GM21529 (cell line): ENCODE measurements at regions not wholly inside any gene's neighbourhood (a gene's known extent, or its start where the extent isn't known, plus 50 kb on each side); places are given as distances from the start of the nearest gene placed in this dataset.
A peak's percentile ranks its signal among the peaks of the same experiment; 100 is the strongest.

Experiments
- ATAC-seq: cut with Tn5 transposase; IDR thresholded peaks from one replicate; pipeline ENCODE4 v1.9.1; 2021; ENCODE audit not compliant: unreplicated experiment

DNA sequence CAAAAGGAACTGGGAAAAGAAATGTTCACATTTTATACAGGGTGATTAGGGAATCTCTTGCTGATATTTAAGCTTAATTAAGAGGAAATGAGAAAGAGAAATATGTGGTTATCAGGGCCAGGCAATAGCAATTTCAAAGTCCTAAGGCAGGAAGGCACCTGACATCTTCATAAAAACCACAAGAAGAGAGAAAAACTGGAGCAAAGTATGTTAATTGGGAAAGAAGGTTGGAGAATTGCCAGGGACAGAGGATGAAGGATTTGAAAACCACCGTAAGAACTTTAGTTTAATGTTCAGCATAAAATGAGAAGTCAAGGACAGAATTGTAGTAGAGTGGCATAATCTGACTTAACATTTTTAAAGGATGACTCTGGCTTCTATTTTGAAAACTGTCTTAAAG lies 691.8 kb upstream of the NRXN1 start:
- ATAC-seq, result no peak

DNA sequence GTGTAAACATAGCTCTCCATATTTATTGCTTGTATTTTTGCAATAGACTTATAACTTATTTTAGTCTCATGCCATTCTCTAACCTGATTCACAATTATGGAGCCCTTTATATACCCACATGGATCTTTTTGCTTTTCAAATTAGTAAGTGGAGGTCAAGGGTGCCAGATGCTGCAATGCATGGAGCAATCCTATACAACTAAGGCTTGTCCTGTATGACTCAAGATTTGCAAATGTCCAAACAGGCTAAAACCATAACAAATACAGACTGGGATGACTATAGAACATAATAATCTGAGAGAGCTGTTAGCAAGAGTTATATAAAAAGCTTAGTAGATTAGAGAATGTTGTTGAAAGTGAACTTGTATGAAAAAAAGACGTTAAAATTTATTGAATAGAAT lies 690.4 kb upstream of the NRXN1 start:
- no peak for ATAC-seq

DNA sequence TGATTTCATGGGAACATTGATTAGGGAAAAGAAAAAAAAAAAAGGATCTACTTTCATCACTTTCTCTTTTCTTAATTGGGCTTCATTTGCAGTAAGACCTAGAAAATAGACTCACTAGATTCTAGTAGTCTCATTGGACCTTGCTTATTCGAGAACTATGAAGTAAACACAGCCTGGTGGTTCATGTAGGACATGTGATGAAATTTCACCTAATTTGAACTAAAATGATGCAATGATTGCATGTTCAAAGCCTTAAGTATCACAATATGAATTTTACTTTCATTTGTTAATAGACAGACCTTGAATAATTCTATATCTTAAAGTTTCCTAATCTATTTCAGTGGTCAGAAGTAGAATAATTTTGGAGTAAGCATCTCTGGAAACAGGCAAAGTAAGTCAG lies 688.9 kb upstream of the NRXN1 start:
- ATAC-seq, result no peak

DNA sequence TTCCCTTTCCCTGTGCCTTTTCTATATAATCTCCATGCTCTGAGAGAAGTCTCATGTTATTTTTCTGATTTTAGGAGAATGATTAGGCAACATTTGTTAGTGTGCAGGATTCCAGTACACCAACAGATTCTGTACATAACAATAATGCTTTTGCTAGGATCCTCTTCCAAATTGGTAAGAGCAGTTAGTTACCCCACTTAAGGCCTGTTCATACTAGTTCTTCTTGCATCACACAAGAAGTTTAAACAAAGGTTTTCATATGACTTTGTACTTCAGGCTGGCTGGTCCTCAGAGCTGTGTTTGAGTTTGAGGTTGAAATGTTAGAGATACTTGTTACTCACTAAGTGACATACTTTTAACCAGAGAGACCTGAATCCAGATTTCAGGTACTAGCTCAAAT lies 686.9 kb upstream of the NRXN1 start:
- no peak for ATAC-seq

DNA sequence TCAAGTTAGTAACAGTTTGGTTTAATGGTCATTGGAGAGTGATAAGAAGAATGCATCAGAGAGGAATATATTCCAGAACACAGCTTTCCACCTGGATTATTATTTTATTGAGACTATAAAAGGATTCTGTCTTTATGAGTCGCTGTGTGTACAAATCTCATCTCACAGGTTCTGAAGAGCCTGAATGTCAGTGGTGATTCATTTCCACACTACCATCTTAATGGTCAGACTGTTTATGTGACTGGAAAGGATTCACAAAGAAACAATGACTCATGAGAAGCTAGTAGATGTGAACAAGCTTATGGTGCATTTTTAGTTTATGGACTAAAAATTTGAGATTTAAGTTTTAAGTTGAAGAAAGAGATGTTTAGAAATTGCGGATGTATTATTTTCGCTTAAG lies 685.4 kb upstream of the NRXN1 start:
- no peak for ATAC-seq

DNA sequence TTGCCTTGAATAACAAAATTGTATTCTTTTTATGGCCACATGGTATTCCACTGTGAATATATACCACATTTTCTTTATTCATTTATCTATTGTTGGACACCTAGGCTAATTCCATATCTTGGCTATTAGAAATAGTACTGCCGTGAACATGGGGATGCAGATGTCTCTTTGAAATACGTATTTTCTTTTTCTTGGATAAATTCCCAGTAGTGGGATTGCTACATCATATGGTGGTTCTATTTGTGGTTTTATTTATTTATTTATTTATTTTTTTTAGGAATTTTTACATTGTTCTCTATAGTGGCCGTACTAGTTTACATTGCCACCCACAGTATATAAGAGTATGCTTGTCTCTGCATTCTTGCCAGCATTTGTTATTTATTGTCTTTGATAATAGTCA lies 679.8 kb upstream of the NRXN1 start:
- ATAC-seq, result no peak

DNA sequence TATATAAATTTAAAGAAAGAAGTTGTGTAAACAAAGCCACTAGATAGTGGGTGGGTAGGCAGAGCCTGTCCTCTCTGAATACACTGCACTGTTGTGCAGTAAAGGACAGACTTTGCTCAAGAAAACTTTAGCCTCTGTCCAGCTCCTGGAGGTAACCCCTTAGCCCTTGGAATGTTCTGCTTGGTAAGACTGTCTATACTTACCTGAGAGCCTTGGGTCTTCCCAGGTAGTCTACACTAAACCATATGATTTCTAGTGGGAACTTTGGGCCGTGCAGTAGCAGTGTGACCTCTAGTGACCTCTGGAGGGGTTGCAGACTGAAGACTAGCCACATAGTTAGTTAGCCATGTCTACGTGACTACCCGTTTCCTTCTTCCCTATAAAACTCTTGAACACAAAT lies 678.3 kb upstream of the NRXN1 start:
- peak; percentile 67 for ATAC-seq

DNA sequence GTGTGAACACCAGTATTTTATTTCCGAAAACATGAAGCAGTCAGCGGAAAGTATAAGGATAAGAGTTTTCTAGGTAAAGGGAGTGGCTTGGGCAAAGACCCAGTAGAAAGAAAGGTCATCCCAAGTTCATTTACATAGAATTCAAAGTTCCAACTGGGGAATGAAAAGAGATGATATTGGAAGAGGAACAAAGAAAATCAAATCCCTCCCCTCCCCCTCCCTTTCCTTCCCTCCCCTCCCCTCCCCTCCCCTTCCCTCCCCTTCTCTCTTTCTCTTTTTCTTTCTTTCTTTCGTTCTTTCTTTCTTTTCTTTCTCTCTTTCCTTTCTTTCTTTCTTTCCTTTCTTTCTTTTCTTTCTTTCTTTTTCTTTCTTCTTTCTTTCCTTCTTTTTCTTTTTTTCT lies 675.7 kb upstream of the NRXN1 start:
- ATAC-seq, result no peak

DNA sequence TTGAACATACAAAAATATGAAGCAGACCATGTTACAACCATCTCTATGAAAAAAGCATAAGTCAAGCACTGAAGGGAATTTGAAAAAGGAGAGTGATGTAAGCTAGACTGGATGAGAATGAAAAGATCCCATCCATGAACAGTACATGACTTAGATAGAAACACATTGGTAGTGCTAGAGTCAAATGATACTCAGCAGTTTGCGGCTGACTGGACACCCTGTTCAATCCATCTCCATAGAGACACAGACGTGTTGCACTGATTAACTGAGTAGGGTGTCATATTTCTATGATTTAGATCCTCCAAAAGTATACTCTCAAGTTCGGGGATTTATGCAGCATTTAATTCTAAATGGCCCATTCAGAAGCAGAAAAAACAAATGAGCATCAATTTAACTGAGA lies 674.3 kb upstream of the NRXN1 start:
- ATAC-seq, result no peak

DNA sequence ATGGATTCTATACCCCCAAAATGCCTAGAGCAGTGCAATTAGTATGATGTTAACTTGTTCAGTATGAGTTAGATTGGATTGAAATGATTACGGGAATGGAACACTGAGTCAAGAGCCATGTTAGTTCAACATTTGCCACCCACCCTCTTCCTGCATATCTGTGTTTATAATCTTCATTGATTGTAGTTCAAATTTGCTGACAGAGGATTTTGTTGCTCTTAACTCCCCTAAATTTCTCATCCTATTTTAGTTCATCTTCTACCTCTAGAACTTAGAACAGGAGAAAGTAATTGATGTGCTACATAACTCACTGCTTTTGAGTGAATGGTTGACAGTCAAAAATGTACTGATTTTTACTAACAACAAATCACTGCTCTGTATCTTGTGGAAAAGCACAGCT lies 673.5 kb upstream of the NRXN1 start:
- no peak for ATAC-seq

DNA sequence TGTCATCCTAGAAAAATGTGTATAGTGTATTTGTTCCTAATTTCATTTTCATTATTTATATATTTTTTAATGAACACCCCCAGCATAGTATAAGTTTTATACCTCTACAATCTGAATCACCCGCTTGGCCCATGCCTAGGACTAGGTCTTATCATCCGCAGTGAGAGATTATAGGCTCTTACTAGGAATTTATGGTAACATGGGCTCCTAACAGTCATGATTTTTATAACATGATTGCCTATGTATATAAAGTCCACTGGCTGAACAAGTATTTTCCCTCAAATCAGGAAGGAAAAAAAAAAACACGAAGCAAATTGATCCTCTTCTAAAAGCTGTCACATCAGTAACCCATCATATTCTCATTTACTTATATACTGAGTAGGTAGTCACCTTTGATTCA lies 666.1 kb upstream of the NRXN1 start:
- ATAC-seq, result no peak

DNA sequence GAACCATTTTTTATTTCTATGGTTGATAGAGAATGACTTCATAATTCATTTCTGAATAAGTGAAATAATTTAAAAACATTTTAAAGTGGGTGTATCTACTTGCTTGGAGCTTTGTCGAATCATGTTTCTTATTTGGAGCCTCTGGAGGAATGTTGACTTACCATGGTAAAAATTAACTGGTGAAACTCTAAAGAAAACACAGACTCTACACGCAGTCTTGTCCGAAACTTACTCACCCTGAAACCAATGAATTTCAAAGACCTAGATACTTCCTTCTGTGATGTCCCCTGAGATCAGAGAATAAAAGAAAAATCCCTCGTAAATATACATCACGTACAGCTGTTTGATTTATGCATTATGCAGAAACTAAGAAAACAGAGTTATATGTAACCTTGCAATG lies 665.2 kb upstream of the NRXN1 start:
- ATAC-seq, result no peak

DNA sequence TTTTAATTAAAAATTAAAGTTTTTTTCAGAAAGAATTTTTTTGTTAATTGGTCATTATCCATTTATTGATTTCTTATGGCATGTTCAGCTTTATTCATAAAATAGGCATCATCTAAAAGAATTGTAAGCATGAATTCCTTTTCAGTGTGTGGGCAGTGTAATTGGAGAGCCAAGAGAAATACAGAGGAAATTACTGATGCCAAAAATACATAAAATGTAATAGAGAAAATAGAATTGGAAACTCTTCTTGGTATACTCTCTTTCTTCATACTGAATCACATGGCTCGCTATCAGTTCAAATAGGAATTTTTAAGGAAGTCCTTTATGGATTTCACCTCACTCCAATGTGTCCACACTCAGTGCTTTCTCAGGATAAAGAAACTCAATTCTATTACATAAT lies 663.6 kb upstream of the NRXN1 start:
- no peak for ATAC-seq

DNA sequence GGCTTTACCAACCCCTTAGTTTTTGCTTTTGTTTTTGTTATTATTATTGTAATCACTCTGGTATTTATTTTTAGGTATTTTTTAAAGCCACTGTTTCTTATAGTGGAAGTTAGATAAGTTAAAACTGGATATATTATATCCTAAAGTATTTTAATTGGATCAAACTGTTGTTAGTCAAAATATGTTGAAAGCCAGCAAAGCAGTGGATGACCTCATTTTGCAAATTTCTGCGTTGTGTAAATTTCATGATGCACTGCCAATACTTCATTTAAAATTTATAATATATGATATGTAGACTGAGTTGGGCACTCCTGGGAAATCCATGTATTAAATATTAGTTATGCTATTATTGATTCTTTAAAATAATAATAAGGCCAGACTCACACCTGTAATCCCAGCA lies 661.7 kb upstream of the NRXN1 start:
- no peak for ATAC-seq

DNA sequence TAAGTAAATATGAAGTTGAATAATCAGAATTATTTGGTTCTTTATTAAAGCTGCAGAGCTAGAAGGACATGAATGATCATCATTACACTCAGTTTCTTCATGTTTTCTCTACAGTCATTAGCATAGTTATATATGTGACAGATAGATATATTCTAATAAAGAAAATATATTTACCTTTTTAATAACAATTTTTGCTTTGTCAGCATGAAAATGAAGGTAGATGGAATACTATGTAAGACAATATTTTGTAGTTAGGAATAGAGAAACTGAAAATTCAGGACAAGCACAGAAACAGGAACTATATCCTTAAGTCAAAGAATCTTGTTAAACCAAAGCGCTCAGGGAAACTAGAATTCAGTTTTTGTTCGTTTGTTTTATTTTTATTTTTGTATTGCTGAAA lies 649.9 kb upstream of the NRXN1 start:
- ATAC-seq, result no peak

DNA sequence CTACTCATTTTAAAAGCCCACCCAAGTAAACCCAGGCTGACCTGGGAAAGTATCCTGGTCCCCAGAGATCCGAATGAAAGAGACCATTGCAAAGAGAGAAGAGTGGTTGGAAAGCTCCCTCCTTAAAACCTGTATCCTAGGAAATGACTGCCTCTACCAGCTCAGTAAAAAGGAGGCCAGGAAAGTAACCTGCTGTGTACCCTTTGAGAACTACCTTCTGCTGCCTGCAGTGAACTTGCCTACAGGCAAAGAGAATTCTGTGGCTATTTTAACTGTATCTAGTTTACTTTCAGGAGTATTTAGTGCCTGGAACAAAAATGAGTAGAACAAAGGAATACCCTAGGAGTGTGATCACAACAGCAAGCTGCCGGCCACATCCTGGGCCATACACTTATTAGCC lies 641.7 kb upstream of the NRXN1 start:
- no peak for ATAC-seq

DNA sequence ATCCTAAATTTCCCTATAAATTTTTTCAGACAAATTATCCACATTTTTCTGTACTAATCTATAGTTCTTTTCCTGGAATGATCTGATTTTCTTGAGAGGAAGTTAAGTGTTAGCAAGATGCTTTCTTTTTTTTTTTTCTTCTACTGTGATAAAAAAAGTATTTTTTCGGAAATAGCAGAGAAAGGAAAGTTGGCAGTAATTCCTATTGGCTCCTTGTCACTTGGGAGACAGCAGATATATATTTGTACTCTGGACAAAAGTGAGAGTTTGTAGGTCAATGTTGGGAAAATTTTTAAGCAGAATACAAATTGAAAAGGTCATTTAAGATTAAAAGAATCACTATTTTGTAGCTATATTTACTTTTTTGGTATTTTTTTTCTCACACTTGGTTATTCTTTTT lies 635.7 kb upstream of the NRXN1 start:
- no peak for ATAC-seq

DNA sequence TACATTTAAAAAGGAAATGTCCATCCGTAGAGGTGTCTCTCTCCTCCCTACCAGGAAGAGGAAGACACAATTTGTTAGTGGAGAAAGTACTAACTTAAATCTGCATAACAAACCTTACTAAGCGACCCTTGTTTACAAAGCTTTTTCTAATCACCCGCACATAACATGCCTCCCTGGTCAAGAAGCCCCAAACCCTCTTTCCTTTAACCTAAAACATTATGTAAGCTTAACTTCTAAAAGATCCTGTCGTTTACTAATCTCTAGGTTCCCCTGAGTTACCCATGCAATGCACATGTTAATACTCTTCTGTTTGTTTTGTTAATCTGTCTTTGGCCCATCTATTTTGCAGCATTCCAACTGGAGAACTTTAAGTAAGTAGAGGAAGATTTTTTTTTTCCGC lies 630.3 kb upstream of the NRXN1 start:
- ATAC-seq, result no peak

DNA sequence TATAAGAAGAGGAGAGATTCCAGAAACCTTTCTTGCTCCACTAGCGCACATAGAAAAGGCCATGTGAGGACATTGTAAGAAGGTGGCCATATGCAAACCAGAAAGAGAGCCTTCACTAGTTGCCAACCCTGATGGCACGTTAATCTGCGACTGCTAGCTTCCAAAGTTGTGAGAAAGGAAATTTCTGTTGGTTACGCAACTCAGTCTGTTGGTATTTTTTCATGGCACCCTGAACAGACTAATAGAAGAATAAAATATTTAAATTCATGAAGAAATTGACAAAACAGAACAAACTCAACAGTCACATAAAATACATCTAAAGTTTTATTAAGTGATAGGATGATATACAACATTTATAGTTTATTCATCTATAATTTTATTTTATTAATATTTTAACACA lies 625.9 kb upstream of the NRXN1 start:
- ATAC-seq, result no peak

DNA sequence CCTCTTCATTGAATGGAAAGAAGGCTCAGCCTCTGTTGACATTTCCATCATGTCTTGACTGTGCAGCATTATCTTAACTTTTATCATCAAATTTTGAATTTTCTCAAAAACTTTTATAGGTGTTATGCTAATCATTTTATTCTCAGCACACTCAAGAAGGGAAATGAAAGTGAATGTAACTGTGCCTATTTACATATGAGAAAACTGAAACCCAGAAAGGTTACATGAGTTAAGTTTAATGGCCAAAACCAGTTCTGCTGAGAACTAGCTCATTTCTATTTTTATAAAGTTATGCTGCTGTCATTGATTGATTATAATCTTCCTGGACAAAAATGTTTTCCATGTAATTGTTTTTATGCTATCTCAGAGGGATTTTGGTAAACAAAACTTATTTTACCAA lies 618.8 kb upstream of the NRXN1 start:
- ATAC-seq, result peak; percentile 70

DNA sequence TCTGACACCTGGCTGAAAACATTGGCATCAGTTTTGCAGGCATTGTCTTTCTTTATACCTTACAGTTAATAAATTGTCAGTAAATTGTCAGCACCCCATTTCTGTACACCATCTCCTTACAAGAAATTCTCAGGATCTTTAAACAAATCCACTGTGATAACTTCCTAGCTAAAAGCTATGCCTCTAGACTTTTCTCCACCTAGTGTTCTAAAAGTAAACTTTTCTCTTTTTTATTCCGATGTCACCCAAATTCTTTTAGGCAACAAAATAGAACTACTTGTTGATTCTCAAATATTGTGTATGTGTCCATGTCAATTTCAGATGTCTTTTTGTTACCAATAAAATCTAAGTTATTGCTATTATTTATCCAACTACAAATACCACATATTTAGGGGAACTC lies 617.4 kb upstream of the NRXN1 start:
- ATAC-seq, result no peak

DNA sequence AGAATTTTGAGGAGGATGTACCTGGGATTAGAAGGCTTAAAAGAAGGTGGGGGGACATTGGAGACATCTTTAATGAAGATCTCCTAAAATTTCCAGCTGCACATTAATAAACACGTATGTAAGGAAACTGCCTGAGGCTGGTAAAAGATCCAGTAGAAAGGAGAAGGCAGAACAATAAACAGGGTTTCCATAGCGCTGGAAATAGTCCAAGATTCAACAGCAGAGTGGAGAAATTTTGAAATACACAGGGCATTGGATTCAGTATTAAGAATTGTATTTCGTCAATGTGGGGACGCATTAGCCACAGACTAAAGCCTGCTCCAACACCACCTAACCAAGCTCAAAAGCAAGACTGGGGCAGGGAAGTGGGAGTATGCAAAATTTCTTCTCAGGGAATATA lies 606.9 kb upstream of the NRXN1 start:
- ATAC-seq, result no peak

DNA sequence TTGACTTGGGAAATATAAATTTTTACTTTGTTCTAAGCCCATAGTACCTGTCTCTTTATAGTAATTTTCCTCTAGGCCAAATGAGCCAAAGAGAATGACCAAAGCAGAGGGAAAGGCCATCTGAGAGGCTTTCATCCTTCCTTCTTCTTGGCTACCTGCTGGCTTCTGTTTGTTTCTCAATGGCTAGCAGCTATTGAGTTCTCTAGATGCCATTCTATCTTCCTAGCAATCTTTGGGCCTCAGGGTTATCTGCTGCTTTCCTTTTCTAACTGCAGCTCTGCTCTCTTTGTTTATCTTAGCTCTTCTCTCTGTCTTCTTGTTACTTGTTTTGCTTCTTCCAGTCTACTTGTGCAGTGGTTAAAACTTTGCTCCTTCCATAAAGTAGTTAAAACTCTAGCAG lies 601.1 kb upstream of the NRXN1 start:
- no peak for ATAC-seq

DNA sequence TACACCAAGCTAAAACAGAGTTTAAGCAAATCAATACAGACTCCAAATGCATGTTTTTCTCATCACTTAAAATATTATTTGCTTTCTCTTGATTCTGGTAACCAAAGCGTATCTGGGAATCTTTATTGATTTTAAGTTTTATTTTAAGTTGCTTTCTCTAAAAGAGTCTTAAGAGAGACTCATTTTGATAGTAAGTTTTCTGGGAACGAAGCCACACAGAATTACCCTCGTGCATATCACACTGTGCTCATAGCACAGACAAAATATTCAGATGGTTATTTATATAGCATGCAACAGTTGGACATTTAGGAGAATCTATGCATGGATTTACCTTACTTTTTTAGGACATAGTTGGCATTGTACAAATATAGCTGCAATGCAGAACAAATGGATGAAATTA lies 597.5 kb upstream of the NRXN1 start:
- no peak for ATAC-seq
